GM19463 (cell line): ENCODE measurements at regions not wholly inside any gene's neighbourhood (a gene's known extent, or its start where the extent isn't known, plus 50 kb on each side); places are given as distances from the start of the nearest gene placed in this dataset.
"Not testable (repeated sequence)": the region's sequence is repeated elsewhere in the genome, so short reads cannot be mapped to it uniquely, and the experiment has no call there.

Experiments
- ATAC-seq: cut with Tn5 transposase; IDR thresholded peaks from one replicate; pipeline ENCODE4 v1.9.1; 2021; ENCODE audit warnings: mild to moderate bottlenecking, moderate library complexity; ENCODE audit not compliant: unreplicated experiment

GRCh38 chrX:40996886-40997530, 88.2 kb upstream of the USP9X start:
- no peak for ATAC-seq

DNA sequence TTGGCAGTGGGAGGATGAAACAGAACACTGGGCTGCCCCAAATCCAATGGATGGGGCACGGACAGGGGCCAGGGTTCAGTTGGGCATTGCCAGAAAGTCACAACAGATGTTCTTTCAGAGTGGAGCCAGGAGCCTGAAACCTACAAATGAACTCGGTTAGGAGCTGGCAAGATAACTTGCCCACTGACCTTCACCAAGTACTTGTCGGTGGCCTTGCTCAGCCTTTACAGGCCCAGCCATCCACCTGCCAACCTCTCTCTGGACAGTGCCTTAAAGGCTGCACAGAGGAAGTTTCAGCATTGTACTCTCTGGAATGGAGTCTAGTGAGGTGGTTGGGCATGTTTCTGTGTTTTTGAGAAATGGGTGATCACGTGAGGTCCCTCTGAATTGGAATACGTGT, 87.1 kb upstream of the USP9X start:
- no peak for ATAC-seq

GRCh38 chrX:41001327-41001726, 83.9 kb upstream of the USP9X start:
- no peak for ATAC-seq

- no peak for ATAC-seq
Observed at GRCh38 chrX:41002026-41002425, 83.2 kb upstream of the USP9X start.

- no peak for ATAC-seq
Observed at GRCh38 chrX:41003506-41004270, 81.6 kb upstream of the USP9X start.

DNA sequence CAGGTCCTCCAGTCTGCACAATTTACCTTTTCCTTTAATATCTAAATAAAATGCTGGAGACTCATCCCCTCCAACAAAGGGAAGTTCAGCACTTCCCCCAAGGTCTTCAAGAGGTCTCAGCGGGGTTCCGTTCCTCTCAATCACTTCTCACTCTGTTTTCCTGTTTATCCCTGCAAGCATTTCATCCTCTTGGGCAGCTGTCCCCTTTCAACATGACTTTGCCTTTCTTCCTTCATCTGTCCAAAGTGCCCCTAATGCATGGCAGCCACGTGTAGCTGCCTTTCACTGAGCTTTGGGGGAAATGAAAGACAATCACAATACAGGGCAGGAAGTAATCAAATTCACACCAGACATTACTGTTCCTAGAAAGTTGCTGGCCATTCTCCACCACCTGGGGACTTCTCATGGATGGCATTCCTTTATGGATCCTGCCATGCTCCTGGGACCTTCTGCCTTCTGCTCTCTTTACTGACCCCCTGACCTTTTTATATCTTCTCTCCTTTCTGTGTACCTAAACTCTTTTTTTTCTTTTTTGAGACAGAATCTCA, 79.7 kb upstream of the USP9X start:
- no peak for ATAC-seq

- no peak for ATAC-seq
Observed at GRCh38 chrX:41009850-41010846, 75.1 kb upstream of the USP9X start.

- ATAC-seq: no peak
Observed at GRCh38 chrX:41014776-41015360, 70.4 kb upstream of the USP9X start.

DNA sequence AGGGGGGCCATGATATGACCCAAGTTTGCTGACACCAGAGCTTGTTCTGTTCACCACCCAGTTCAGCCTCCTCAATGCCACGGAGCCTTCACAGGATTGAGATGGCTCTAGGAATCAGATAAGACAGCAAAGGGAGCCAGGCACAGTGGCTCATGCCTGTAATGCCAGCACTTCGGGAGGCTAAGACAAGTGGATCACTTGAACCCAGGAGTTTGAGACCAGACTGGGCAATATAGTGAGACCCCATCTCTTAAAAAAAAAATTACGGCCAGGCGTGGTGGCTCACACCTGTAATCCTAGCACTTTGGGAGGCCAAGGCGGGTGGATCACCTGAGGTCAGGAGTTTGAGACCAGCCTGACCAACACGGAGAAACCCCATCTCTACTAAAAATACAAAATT, 67.5 kb upstream of the USP9X start:
- ATAC-seq: not testable (repeated sequence)

DNA sequence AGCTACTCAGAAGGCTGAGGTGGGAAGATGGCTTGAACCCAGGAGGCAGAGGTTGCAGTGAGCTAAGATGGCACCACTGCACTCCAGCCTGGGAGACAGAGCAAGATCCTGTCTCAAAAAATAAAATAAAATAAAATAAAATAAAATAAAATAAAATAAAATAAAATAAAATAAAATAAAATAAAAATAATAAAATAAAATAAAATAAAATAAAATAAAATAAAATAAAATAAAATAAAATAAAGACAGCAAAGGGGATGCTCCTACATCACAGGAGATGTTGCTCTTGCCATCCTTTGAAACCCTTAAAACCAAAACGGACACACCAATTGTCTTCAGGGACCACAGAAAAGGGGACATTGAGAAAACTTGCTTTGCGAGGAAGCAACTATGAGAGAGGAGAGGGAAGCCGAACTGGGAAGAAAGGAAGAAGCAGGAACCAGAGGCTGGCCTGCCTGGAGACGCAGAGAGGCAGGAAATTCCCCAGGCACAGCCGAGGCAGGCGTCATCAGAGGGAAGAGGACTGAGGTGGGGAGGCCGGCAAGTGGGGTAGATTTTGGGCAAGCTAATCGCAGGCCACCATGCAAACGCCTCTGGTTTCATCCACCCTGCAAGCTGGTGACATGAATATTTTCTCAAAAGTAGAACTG, 66.7 kb upstream of the USP9X start:
- ATAC-seq: not testable (repeated sequence)

DNA sequence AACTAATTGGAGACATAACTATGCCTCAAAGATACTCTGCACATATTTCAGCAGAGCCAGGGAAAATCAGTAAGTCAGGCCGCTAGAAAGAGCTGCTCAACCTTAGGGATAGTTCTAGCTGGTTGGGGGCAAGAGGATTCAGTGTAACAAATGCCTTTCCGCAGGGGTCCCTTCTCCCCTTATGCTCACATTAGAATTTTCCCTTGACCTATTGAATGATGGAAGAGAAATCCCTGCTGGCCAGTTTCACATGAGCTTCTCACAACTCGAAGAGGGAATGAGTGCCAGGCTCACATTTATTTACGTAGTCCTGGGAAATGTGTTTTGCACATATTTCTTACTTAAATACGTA, 66.2 kb upstream of the USP9X start:
- no peak for ATAC-seq

GRCh38 chrX:41022566-41022965, 62.7 kb upstream of the USP9X start:
- no peak for ATAC-seq

DNA sequence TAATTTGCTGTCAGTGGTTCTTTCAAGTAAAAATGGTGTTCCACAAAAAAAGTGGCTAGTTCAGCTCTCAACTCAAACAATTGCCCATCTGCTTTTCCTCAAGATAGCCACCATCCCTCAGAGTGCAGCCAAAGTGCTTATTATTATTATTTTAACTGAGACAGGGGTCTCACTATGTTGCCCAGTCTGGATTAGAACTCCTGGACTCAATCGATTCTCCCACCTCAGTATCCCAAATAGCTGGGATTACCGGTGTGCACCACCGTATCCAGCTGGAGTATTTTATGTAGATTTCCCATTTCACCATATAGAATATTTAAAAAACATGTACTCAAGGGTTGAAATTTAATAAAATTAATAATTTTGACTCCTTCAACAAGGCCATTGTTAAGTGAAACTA, 62.1 kb upstream of the USP9X start:
- ATAC-seq: no peak

DNA sequence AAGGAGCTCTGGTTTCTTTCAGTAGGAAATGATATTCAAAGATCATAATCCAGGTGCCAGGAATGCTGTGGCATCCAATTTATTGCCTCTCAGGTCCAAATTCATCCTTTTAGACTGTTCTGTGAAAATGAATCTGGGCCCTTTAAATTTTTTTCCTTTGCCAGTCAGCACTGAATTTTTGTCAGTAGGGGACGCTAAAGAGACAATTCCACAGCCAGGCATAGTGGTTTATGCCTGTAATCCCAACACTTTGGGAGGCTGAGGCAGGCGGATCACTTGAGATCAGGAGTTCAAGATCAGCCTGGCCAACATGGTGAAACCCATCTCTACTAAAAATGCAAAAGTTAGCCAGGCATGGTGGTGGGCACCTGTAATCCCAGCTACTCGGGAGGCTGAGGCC, 60.9 kb upstream of the USP9X start:
- ATAC-seq: not testable (repeated sequence)

- ATAC-seq: no peak
Observed at GRCh38 chrX:41024755-41025154, 60.5 kb upstream of the USP9X start.

DNA sequence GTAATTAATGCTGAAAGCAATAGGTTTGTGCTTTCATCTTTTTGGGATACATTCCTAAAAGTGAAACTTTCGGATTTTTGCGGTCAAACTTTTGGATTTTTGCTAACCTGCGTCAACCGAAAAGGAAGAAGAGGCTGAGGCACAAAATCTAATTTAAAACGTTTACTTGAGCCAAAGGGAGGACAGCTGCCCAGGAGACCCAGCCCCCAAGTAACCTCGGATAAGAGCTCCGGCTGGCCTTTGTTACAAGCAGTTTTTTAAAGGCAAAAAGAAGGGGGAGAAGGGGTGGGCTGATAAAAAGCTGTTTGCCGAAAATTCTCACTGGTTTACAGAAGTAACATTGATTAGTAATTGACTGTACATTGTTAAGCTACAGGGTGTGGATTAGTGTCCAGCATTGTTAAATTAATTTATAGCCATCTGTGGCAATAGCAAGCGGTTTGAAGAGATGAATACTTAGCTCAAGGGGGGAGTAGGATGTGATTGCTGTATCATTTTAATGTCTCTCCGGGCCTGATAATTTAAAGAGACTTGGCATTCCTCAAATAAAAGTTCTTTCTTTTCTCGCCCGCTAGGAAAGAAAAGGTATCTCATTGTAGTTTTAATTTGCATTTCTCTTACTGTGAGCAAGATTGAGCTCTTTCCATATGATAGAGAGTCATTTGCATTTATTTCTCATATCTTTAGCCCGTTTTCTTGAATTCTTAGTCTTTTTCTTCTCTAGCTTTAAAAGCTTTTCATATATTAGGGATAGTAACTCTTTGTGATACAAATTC, 59.1 kb upstream of the USP9X start:
- ATAC-seq: no peak

GRCh38 chrX:41026702-41027078, 58.6 kb upstream of the USP9X start:
- ATAC-seq: no peak

DNA sequence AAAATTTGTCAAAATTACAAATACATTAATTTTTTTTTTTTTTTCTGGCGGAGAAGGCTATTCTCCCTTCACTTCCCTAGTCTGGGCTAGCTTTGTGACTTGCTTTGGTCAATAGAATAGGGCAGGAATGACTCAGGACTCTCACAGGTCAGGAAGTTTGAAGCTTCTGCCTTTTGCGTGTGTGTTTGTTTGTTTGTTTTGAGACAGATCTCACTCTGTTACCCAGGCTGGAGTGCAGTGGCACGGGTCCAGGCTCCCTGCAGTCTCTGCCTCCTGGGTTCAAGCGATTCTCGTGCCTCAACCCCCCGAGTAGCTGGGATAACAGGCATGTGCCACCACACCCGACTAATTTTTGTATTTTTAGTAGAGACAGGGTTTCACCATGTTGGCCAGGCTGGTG, 55.9 kb upstream of the USP9X start:
- no peak for ATAC-seq

DNA sequence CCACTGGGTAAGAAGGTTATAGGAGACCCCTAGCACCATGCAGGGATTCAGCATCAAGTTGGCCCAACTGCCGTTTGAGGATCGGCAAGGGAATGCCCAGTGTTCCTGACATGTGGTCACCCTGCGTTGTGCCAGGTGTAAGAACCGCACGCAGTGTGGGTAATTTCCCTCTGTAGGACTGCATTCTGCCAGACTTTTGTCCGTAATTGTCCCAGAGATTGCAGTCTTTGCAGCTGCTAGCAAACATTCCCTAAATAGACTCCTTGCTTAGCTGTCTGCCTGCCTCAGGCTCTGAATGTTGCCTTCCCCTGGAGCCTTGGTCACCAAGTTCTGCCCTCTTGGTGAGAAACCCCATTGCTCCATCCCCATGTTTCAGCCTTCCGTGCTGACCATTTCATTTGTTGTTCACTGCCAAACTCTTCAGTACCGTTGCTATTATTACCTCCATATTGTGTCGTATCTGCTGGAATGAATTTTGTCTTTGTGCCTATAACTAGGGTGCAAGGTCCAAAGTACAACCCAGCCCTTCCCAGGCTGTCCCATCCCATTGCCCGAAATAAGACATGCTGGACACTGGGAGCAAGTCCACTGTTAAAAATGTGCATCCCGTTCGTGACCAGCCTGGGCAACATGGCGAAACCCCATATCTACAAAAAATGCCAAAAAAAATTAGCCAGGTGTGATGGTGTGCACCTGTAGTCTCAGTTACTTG, 53.8 kb upstream of the USP9X start:
- no peak for ATAC-seq
